ENCODE measurements at regions not wholly inside any gene's neighbourhood (a gene's known extent, or its start where the extent isn't known, plus 50 kb on each side); places are given as distances from the start of the nearest gene placed in this dataset.
A peak's percentile ranks its signal among the peaks of the same experiment; 100 is the strongest.

DNA sequence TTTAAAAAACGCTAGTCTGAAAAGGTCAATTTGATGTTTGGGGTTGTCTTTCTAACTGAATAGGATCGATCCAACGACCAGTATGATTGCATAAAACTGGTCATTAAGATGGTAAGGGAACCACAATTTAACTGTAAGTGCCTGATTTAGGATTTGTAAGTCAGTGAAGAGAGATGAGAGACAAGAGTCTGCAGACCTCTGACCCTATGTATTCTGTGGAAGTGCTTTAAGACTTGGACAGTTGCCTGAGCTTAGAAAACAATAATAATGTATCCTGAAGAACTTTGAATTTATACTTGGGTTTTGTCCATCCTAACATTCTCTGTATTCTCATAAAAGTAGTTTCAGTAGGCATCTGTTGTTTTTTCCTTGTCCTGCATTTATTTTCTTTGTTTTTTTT is 221.4 kb upstream of the SUCLG2 start:
- DNase-seq (ENCODE audit: low read depth), result no peak

DNA sequence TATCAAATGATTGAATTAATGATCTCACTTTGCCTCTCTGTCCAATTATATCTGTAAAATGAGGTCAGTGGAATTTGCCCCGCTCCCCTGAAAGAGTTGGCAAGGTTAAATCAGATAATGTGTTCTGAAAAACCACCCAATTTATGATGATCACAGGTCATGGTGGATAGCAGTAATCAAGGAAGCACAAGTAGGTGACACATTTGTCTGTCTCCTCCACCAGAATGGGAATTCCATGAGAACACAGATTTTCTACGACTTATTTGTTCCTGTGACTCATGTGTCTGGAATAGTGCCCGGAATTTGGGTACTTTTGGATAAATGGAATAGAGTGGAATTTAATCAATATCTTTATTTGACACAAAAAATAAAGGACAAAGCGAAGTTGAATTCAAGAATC is 220.9 kb upstream of the SUCLG2 start:
- DNase-seq (ENCODE audit: low read depth), result no peak

DNA sequence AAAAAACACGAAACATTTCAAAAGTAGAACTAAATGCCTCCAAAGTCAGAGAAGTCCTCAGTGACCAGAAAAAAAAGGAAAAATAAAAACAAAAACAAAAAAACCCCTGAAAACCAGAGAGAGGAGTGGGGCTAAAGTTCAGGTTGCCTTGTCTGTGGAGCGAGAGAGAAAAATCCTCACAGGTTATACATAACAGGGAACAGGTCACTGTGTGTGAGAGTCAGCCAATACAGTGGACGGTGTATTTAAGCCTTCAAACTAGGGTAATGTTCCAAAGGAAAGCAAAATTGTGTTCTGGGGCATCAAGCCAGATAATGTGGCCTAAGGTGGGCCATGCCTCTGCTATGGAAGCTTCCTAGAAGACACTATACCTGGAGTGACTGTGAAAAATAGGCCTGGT is 216.1 kb upstream of the SUCLG2 start:
- no peak for DNase-seq (ENCODE audit: low read depth)

DNA sequence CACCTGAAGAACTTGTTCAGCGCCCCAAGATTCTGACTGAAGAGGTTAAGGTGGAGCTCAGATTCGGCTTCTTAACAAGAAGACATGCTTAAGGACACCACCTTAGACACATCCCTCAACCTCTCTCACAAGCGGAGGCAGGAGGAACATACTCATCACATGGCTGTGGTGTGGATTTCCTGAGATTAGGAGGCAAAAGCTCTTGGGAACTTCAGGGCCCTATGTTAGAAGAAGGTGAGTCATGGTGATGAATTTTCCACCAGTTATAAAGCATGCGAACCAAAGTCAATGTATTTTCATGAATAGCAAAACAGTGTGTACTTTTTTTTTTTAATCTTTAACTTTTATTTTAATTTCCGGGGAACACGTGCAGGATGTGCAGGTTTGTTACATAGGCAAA is 212.2 kb upstream of the SUCLG2 start:
- DNase-seq (ENCODE audit: low read depth), result no peak

DNA sequence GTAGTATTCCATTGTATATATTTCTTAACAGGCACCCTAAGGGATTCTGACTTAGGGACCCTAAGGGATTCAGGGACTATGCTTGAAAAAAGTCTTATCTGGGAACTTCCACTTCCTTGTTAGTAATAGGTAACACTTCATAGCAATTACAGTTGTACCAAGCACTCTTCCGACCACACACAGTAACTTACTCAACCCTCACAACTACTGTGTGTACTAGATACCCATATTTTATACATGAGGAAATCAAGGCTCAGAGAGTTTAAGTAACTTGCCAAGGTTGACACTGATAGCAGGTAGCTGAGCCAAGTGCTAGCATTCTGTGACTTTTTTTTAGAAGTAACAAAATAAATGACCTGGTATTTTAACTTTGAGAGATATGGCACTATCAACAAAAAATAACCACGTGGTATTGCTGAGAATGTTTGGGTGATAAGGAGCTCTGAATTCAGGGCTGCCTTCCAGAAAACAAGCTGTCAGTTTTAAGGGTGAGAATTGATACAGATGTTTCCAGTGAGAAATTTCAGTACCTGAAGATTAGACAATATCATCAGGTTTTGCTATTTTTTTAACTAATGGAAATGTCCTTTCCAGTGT is 210.3 kb upstream of the SUCLG2 start:
- DNase-seq (ENCODE audit: low read depth), result no peak

DNA sequence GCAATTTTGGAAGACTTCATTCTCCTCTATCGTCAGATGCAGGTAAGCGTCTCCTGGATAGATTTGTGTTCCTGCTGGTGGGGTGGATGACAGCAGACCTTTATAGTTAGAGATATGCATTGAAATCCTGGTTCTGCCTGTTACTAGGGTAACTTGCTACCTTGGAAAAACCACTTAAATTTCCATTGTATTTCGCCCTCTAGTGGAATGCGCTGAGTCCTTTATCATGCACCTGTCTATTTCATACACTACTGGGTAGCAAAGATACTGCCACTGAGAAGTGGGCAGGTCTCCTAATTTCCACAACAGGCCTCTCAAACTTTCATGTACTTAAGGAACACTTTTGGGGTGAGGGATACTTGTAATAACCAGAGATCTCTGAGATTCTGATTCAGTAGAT is 209.5 kb upstream of the SUCLG2 start:
- no peak for DNase-seq (ENCODE audit: low read depth)

DNA sequence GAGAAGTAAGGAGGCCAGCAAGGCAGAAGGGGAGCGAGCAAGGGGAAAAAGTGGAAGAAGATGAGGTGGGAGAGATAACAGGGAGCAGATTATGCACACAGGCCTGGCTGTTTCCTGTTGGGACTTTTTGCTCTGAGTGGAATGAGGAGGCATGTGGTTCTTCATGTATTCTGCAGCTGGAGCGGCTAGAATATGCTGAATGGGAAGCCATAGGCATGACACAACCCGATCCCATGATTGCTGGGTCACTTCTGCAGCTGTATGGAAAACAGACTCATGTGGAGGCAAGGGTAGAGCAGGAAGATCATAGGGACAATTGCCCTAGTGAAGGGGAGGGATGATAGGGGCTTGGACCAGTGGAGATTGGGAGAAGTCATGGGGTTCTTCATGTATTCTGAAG is 206.0 kb upstream of the SUCLG2 start:
- DNase-seq (ENCODE audit: low read depth), result no peak

DNA sequence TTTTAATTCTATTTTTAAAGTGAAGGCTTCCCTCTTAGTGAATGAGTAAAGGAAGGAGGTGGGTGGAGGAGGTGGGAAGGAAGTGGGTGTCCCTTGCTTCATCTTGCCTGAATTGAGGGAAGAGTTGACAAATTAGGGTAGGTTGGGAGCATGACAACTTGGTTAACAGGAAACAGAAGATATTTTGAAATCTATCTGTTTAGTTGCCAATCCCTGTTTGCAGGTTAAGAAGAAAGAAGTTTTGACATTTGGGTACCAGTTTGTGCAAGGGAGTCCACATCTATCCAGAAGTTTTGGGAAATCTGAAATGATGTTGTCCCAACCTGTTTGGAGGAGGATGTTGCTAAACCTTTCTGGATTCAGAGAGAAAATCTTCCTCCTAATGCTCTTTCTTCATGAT is 204.1 kb upstream of the SUCLG2 start:
- DNase-seq (ENCODE audit: low read depth), result no peak

DNA sequence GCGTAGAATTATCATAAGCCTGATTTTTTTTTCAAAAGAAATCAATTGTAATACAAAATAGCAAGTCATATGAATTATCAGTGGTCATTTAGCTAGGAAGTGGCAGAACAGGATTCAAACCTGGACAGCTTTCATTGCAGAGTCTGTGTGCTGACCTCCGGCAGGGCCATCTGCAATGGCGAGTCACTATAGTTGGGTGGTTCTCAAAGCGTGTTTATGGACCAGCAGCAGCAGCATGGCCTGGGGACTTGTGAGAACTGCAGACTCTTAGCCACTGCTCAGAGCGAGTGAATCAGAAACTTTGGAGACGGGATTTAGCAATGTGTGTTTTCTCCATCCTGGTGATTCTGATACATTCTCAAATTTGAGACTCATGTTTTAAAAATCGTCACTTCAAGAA is 202.3 kb upstream of the SUCLG2 start:
- no peak for DNase-seq (ENCODE audit: low read depth)

DNA sequence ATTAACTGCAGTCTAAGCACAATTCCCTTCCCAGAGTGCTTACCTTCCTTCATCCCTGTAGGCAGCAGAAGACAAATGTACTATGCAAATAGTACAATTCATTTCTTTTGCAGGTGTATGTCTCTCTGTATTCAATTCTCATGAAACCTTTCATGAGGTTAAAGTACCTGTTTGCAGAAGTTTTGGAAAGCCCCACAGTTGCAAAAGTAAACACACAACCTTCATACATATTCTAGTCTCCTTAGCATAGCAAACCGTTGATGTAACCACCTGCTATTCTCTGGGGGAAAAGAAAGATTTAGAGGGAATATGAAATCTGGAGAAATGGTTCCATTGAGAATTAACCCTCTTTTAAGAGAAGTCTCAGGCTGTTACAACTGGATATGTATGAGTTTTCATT is 200.3 kb upstream of the SUCLG2 start:
- no peak for DNase-seq (ENCODE audit: low read depth)

DNA sequence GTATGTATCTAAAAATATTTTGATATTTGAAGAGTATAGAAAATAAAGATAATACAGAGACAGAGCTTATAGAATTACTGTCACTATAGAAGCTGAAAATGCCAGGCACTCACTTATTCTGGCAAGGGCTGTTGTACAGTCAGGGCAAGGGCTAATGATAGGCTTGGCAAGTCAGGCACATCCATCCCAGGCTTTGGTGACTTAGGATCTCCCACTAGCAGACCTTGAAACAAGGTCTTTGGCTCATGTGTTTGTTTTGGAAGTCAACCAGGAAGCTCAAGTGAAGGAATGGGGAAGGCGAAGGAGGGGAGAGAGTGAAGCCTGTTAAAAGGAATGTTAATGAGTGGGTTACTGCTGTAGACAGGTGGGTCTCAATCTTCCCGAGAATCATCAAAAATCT is 199.1 kb upstream of the SUCLG2 start:
- no peak for DNase-seq (ENCODE audit: low read depth)

DNA sequence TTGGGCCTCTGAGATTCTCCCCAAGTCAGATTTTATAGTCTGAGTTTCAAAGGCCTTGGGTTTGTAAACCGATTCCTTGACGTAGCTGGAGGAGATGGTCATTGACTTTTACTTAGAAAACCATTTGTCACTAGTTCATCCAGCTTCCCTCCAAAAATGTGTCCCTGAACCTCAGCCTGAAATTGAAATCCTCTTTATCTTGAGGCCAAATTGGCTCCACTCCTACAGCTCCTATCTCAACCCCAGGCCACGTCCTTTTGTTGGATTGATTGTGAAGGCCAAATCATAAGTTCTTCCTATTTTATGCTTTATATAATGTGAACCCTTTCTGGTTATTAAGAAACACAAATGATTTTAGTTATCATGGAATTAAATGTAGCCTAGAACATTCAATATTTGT is 193.9 kb upstream of the SUCLG2 start:
- no peak for DNase-seq (ENCODE audit: low read depth)

DNA sequence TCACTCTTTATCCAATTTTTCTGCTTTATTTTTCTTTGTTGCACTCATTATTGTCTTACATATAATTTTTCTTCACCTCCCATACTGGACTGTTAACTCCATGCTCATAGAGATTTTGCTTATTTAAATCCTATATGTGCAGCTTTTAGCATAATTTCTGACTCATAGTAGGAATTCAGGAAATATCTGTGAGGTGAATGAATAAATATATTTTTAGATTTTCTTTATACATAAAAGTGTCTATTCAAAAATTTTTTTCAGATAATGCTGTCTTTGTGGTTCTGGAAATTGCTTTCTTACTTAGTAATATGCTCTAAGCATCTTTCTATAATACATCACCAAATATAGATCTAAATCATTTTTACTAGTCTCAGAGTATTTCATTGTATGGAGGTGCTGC is 191.8 kb upstream of the SUCLG2 start:
- no peak for DNase-seq (ENCODE audit: low read depth)

DNA sequence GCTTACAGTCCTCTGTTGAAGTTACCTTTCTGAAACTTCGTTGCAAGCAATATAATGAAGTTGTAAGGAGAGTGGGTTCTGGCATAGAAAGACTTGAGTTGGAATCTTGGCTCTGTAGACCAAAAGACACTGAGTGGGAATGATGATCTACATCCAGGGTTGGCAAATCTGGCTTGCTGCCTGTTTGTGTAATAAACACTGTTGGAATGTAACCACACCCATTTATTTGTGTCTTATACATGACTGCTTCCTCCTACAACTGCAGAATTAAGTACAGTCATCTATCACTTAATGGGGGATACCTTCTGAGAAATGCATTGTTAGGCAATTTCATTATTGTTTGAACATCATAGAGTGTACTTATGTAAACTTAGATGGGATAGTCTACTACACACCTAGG is 178.4 kb upstream of the SUCLG2 start:
- no peak for DNase-seq (ENCODE audit: low read depth)

DNA sequence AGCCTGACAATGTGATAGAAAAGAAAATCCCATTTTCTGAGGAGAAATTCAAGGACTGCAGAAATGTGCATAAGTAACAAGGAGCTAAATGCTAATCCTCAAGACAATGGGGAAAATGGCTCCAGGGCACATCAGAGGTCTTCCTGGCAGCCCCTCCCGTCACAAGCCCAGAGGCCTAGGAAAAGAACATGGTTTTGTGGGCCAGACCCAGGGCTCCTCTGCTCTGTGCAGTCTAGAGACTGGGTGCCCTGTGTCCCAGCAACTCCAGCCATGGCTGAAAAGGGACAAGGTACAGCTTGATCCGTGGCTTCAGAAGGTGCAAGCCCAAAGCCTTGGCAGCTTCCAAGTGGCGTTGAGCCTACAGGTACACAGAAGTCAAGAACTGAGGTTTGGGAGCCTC is 176.8 kb upstream of the SUCLG2 start:
- DNase-seq (ENCODE audit: low read depth), result no peak

DNA sequence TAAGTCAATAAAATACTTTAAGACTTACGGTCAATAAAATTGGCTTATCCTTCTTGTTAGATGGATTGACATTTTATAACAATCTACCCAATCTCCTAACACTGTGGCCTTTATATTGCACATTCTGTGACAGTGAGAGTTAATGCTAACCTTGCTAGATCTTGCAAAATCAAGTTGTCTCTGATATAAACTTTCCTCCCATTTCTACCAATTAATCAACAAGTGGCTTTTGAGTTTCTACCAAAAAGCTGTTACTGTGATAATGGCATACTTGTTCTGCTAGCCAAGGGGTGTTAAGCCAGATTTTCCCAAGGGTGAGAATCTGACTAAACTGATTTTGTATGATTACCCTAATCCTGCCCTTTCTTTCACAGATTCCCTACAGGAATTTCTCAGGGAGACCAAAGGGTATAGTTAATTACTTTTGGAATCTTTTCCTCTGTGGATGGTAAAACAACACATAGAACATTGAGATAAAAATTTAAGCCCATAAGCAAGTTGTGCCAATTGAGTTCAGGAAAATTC is 174.1 kb upstream of the SUCLG2 start:
- no peak for DNase-seq (ENCODE audit: low read depth)

DNA sequence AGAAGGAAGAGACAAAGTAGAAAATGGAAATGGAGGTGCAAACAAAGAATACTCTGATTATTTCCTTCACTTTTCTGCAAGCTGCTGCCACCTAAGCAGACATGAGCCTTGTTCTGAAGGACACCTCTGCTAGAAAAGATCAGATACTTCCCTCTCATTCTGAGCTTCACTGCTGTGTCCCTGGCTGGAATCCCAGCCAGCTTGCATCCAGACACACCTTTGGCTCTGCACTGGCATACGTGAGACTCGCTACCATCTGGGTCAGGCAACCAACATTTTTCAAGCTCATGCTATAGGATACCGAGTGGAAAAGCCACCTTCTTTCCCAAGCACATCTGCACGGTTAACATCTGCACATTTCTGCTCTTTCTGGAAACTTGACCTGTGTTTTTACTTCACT is 166.7 kb upstream of the SUCLG2 start:
- DNase-seq (ENCODE audit: low read depth), result no peak

DNA sequence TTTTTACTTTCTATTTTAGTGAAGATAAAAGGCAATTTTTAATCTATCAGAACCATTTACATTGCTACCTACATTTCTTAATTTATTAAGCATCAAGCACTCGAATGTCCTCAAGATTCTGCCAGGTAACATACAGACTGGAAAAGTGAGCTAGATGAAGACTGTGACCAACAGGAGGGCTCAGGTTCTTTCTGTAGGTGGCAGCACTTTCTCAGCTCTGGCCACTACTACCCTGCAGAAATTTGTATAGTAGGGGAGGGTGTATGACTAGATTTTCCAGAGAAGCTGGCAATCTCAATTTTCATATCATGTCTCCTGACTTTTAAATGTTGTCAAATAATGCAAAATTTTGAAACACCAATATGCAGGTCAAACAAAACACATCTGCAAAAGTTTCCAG is 165.0 kb upstream of the SUCLG2 start:
- DNase-seq (ENCODE audit: low read depth), result no peak

DNA sequence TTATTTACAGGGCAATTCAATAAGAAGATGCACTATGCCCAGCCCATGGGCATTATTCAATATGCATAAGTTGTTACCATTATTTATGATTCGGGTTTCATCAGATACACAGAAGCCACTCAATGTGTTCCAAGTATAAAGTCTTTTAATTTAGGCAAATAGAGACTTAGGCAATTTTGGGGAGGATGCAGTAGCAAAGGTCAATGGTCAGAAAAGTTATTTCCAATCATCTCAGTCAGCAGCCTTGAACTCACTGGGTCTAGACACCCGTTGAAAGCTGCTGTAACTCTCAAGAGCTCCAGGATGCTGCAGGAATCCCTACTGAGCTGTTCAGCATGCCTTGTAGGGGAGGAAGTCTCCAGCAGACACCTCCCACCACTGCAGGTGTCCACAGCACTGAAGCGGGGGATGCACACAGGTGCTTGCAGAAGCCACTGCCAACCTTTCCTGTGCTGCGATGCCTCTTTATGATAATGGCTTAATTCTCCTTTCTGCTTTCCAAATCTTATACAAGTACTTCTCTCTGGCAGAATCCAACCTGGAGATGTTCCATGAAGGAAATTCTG is 155.0 kb upstream of the SUCLG2 start:
- DNase-seq (ENCODE audit: low read depth), result no peak

DNA sequence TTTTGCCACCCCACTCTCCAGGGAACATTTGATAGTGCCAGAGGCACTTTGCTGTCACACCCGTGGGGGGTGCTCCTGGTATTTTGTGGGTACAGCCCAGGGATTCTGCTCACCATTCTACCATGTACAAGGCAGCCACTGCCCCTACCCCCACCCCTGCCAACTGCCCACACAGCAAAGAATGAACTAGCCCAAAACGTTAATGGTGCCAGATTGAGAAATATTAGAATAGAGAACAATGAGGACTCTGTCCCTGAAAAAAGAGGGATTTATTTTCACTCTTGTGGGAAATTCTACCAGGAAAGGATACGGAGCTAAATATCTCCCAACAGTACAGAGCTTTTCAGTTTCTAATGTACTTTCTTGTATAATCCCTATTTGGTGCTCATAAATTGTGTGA is 154.5 kb upstream of the SUCLG2 start:
- no peak for DNase-seq (ENCODE audit: low read depth)

DNA sequence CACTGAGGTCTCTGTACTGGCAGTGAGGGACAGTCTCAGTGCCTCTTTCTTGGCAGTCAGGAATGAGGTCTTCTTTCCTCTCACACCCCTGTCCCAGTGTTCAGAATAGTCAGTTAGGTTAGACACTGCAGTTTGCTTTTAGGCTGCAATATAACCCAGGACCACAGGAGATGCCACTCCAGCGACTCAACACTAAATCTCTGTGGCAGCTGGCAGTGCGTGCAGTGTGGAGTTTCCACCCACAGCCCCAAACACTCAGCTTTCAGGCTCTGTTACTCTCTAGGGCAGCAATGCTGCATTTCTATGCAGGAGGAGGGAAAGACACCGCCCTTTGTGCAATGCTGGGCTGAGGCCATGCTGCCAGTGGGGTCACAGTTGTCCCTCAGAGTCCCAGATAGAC is 150.2 kb upstream of the SUCLG2 start:
- DNase-seq (ENCODE audit: low read depth), result no peak

DNA sequence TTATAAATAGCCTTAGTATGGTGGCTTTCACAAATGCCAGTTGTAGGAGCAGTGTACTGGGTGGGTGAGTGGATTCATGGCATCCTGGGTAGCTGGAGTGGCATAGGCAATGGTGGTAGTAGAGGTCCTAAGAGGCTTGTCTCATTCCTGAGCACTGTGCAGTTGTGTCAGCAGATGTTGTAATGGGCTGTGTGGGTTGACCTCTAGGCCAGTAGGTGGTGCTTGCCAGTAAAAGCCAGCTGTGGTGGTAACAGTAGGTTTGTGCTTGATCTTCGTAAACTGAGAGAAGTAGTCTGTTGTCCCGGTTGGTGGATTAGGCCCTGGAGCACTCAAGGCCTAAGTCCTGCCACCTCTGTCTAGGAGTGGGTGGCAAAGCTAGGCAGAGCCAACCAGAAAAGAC is 149.7 kb upstream of the SUCLG2 start:
- no peak for DNase-seq (ENCODE audit: low read depth)

DNA sequence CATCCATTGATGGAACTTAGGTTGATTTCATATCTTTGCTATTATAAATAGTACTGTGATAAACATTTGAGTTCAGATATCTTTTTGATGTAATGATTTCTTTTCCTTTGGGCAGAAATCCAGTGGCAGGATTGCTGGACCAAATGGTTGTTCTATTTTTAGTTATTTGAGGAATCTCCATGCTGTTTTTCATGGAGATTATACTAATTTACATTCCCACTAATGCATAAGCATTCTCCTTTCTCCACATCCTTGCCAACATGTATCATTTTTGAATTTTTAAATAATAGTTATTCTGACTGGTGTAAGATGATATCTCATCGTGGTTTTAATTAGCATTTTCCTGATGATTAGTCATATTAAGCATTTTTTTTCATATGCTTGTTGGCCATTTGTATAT is 144.0 kb upstream of the SUCLG2 start:
- DNase-seq (ENCODE audit: low read depth), result no peak

DNA sequence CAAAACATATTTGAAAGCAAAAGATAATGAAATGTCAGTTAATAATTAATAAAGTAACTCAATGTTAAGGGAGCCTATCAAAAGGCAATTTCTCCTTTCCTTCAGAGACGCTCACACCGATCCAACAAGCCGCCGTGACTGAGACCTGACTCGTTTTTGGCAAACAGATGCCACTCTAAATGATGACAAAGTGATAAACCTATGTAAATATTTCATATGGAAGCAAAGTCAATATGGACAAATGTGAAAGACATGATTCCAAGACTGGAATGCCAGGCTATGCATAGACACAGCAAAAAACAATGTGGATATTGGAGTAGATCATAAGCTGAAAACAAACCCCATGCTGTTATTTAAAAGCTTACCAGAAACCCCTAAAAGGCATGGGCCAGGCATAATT is 137.2 kb upstream of the SUCLG2 start:
- DNase-seq (ENCODE audit: low read depth), result no peak

DNA sequence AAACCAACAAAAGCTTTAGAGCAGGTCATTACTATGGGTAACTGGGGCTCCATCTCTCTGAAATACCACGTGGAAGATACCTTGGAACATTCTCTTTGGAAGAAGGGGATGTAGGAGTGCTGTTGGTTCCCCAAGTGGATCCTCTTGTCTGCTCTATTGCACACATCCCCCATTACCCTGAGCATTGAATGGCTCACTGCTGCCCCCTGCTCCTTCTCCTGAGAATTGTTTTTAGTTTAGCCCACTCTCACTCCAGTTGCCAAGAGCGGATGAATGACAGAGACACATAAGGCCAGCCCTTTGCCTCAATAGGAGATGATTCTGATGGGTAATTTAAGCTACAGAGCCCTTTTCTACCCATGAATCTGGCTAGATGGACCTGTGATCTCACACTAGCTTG is 135.6 kb upstream of the SUCLG2 start:
- DNase-seq (ENCODE audit: low read depth), result peak; percentile 10

Measured in stimulated activated CD8-positive, alpha-beta memory T cell treated with anti-CD3 and anti-CD28 coated beads, Interleukin-12 subunit alpha, Interleukin-12 subunit beta, amount 100 ng/mL, for 4 hours (primary cell).